ENCODE measurements at regions not wholly inside any gene's neighbourhood (a gene's known extent, or its start where the extent isn't known, plus 50 kb on each side); places are given as distances from the start of the nearest gene placed in this dataset.

DNA sequence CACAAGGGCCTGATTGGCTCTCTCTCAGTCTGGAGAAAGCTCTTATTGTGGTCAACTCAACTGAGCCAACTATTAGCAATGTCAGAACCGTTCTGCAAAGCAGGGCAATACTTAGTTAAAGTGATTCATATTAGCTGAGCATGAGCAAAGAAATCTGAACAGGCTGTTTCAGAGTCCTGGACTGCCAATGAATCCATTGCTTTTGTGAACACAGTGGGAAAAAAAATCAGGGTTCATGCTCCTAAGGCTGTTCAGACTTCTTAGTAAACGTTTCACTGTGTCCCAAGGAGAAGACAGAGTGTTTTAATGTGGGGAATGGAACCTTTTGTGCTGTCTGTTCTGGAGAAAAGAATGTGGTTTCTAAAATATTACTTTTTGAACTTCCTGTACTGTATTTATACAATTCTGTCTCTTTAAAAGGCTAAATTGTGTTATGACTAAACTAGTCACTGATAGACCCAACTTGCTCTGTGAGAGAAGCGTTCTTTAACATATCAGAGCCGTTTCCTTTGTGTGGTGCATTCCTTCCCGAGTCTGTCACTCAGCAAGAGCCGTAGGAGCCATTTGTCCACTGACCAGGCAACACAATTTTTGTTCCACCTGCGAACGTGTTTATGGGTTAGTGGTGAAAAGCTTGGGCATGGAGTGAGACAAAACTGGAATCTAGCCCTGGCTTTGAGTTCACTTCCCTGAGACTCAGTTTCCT is 366.1 kb downstream of the FBXO8 start:
- TF ChIP-seq, protein P1, sequence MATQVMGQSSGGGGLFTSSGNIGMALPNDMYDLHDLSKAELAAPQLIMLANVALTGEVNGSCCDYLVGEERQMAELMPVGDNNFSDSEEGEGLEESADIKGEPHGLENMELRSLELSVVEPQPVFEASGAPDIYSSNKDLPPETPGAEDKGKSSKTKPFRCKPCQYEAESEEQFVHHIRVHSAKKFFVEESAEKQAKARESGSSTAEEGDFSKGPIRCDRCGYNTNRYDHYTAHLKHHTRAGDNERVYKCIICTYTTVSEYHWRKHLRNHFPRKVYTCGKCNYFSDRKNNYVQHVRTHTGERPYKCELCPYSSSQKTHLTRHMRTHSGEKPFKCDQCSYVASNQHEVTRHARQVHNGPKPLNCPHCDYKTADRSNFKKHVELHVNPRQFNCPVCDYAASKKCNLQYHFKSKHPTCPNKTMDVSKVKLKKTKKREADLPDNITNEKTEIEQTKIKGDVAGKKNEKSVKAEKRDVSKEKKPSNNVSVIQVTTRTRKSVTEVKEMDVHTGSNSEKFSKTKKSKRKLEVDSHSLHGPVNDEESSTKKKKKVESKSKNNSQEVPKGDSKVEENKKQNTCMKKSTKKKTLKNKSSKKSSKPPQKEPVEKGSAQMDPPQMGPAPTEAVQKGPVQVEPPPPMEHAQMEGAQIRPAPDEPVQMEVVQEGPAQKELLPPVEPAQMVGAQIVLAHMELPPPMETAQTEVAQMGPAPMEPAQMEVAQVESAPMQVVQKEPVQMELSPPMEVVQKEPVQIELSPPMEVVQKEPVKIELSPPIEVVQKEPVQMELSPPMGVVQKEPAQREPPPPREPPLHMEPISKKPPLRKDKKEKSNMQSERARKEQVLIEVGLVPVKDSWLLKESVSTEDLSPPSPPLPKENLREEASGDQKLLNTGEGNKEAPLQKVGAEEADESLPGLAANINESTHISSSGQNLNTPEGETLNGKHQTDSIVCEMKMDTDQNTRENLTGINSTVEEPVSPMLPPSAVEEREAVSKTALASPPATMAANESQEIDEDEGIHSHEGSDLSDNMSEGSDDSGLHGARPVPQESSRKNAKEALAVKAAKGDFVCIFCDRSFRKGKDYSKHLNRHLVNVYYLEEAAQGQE (IDR thresholded peaks at IDR 0.05; ENCODE audit: insufficient read depth in 1 of 2, low read depth in 2 of 2, low read length in 2 of 2): no peak
- TF ChIP-seq POLR2AphosphoS5 (IDR thresholded peaks at IDR 0.05; ENCODE audit: low read depth, low read length) (no peak), SIN3A (IDR thresholded peaks at IDR 0.05; ENCODE audit: borderline replicate concordance, insufficient read depth, low read length) (no peak)

DNA sequence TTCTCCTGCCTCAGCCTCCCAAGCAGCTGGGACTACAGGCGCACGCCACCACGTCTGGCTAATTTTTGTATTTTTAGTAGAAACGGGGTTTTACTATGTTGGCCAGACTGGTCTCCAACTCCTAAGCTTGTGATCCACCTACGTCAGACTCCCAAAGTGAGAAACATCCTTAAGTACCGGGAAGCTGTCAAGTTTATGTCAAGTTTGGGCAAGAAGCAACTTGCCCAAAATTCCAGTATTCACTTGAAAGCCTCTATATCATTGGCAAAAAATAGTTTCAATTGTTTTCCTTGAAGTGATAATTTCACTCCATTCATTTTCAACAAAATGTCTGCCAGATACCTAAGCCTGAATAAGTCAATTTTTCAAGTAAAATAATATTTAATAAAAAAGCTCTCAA is 370.0 kb downstream of the FBXO8 start:
- TF ChIP-seq FOXP2 (optimal IDR thresholded peaks at IDR 0.05; ENCODE audit: borderline replicate concordance, extremely low read depth, extremely low read length, insufficient read depth) (no peak), POLR2AphosphoS5 (IDR thresholded peaks at IDR 0.05; ENCODE audit: low read depth, low read length) (no peak), SIN3A (IDR thresholded peaks at IDR 0.05; ENCODE audit: borderline replicate concordance, insufficient read depth, low read length) (no peak), TAF1 (IDR thresholded peaks at IDR 0.05; ENCODE audit: borderline replicate concordance, insufficient read depth, low read length) (no peak)
- TF ChIP-seq, protein P1 (IDR thresholded peaks at IDR 0.05; ENCODE audit: insufficient read depth in 1 of 2, low read depth in 2 of 2, low read length in 2 of 2): no peak

DNA sequence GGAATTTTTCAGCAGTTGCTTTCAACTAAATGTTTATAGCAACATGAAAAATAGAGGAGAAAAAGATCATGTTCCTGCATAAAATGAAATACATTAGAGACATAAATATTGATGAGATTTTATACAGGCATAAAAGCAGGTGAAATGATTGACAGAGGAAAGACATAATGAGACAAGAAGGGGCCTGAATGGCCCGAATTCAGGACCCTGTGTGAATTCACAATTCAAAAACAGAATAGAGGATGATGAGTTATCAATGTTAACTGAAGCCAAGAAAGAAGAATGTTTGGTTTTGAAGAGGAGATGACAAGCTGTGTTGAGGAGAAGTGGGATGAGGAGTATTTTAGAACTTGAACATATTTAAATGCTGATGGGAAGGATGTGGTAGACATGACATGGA is 371.1 kb downstream of the FBXO8 start:
- TF ChIP-seq TAF1 (IDR thresholded peaks at IDR 0.05; ENCODE audit: borderline replicate concordance, insufficient read depth, low read length) (no peak), POLR2AphosphoS5 (IDR thresholded peaks at IDR 0.05; ENCODE audit: low read depth, low read length) (no peak), FOXP2 (optimal IDR thresholded peaks at IDR 0.05; ENCODE audit: borderline replicate concordance, extremely low read depth, extremely low read length, insufficient read depth) (no peak), SIN3A (IDR thresholded peaks at IDR 0.05; ENCODE audit: borderline replicate concordance, insufficient read depth, low read length) (no peak)
- TF ChIP-seq, protein P1 (IDR thresholded peaks at IDR 0.05; ENCODE audit: insufficient read depth in 1 of 2, low read depth in 2 of 2, low read length in 2 of 2): no peak

DNA sequence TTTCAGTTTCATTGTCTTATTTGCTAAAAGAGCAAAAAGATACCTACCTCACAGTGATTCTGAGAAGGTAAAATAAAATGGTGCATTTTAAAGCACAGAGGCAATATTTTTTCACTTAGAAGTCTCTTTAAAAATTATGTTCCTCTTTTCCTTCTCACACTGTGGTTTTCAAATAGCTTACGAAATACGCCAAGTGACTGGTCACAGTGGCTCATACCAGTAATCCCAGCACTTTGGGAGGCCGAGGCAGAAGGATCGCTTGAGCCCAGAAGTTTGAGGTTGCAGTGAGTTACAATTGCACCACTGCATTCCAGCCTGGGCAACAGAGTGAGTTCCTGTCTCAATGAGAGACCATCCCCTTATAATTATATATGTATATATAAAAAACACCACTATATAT is 372.6 kb downstream of the FBXO8 start:
- TF ChIP-seq FOXP2 (optimal IDR thresholded peaks at IDR 0.05; ENCODE audit: borderline replicate concordance, extremely low read depth, extremely low read length, insufficient read depth) (no peak), POLR2AphosphoS5 (IDR thresholded peaks at IDR 0.05; ENCODE audit: low read depth, low read length) (no peak), TAF1 (IDR thresholded peaks at IDR 0.05; ENCODE audit: borderline replicate concordance, insufficient read depth, low read length) (no peak), SIN3A (IDR thresholded peaks at IDR 0.05; ENCODE audit: borderline replicate concordance, insufficient read depth, low read length) (no peak)
- TF ChIP-seq, protein P1 (IDR thresholded peaks at IDR 0.05; ENCODE audit: insufficient read depth in 1 of 2, low read depth in 2 of 2, low read length in 2 of 2): no peak

DNA sequence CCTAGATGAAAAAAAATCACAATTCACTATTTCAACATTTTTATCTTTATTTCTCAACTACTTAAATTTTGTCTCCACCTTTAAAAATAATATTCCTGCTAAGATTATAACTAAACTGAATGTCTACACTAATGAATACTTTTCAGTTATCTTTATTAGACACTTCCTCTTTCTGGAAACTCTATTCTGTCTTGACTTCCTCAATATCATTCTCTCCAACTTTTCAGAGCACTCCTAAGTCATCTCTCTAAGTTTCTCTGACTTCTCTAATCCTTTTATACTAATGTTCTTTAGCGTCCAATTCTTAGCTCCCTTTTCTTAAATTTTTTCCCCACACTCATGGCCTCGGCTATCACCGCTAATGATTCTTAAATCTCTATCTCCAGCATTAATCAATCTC is 374.2 kb downstream of the FBXO8 start:
- TF ChIP-seq POLR2AphosphoS5 (IDR thresholded peaks at IDR 0.05; ENCODE audit: low read depth, low read length) (no peak), FOXP2 (optimal IDR thresholded peaks at IDR 0.05; ENCODE audit: borderline replicate concordance, extremely low read depth, extremely low read length, insufficient read depth) (no peak), SIN3A (IDR thresholded peaks at IDR 0.05; ENCODE audit: borderline replicate concordance, insufficient read depth, low read length) (no peak), TAF1 (IDR thresholded peaks at IDR 0.05; ENCODE audit: borderline replicate concordance, insufficient read depth, low read length) (no peak)
- TF ChIP-seq, protein P1 (IDR thresholded peaks at IDR 0.05; ENCODE audit: insufficient read depth in 1 of 2, low read depth in 2 of 2, low read length in 2 of 2): no peak

Measured in PFSK-1 (cell line).